ENCODE measurements at regions not wholly inside any gene's neighbourhood (a gene's known extent, or its start where the extent isn't known, plus 50 kb on each side); places are given as distances from the start of the nearest gene placed in this dataset.

DNA sequence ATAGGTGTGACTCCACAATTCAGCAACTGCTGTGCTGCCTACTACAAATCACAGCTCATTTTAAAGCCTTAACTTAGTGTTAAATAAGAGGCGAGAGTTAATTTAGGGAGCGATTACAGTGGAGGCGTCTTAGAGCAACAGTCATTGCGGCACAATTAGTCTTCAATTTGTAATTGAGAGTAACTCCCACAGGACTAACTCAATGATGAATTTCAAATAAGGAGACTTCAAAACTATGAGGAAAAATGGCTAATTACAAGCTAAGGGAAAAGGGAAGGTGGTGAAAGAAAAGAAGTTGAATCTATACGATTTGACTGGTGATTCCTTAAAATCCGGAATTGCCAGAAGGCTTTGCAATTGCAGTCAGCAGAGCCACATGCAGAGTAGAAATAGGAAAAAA, 63.7 kb upstream of the FOXB1 start:
- CTCF ChIA-PET = interaction anchor here (2.1 kb wide), 1 partner anchor 23 kb away, joined by 7 read pairs; no protein-coding TSS in a partner anchor
- Mint-ChIP-seq H3K36me3 (no peaks in the 10 kb centered on the region), H3K4me1 (peaks cover 31% of the 10 kb centered on the region), H3K4me3 (no peak overlapping the region), H3K27ac (no peak overlapping the region), H3K27me3 (ENCODE audit: low read depth) (no peaks in the 10 kb centered on the region; the same call in 1 of the 2 replicates), H3K9me3 (no peaks in the 10 kb centered on the region)
- no peak for ATAC-seq
- no peak for DNase-seq (ENCODE audit: low spot score)
- POLR2A ChIA-PET = no interaction called here
- TF ChIP-seq GRHL2 (CRISPR knock-in tag; IDR thresholded peaks at IDR 0.05; ENCODE audit: insufficient replicate concordance, severe bottlenecking) (no peak), RELA (CRISPR knock-in tag; IDR thresholded peaks at IDR 0.05; ENCODE audit: borderline replicate concordance) (no peak), ZNF317 (CRISPR knock-in tag; IDR thresholded peaks at IDR 0.05; ENCODE audit: borderline replicate concordance, low read depth) (no peak), SOX15 (CRISPR knock-in tag; IDR thresholded peaks at IDR 0.05) (no peak)
- TF ChIP-seq, protein P1, sequence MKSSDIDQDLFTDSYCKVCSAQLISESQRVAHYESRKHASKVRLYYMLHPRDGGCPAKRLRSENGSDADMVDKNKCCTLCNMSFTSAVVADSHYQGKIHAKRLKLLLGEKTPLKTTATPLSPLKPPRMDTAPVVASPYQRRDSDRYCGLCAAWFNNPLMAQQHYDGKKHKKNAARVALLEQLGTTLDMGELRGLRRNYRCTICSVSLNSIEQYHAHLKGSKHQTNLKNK (CRISPR knock-in tag; IDR thresholded peaks at IDR 0.05) = no peak

DNA sequence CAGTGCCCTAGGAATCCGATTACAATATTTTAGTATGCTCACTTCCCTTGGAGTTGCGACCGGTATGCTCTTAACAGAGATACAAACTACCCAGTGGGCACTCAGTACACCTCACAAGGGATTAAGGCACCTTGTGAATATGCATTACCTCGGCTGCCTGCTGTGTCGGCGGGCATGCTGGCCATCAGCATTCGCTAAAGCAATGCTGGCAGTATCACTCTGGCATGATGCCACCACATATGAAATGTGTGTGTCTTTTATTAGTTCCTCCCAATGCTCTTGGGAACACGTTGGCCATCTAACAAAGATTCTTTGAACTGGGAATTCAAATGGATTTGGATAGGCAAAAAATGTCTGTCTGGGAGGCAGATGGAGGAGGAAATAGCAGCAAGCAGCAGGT, 67.4 kb upstream of the FOXB1 start:
- TF ChIP-seq ESRRA (CRISPR knock-in tag; IDR thresholded peaks at IDR 0.05; ENCODE audit: borderline replicate concordance) = no peak
- TF ChIP-seq, protein P2, sequence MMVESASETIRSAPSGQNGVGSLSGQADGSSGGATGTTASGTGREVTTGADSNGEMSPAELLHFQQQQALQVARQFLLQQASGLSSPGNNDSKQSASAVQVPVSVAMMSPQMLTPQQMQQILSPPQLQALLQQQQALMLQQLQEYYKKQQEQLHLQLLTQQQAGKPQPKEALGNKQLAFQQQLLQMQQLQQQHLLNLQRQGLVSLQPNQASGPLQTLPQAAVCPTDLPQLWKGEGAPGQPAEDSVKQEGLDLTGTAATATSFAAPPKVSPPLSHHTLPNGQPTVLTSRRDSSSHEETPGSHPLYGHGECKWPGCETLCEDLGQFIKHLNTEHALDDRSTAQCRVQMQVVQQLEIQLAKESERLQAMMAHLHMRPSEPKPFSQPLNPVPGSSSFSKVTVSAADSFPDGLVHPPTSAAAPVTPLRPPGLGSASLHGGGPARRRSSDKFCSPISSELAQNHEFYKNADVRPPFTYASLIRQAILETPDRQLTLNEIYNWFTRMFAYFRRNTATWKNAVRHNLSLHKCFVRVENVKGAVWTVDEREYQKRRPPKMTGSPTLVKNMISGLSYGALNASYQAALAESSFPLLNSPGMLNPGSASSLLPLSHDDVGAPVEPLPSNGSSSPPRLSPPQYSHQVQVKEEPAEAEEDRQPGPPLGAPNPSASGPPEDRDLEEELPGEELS (CRISPR knock-in tag; IDR thresholded peaks at IDR 0.05) = no peak
- TF ChIP-seq, protein P3, sequence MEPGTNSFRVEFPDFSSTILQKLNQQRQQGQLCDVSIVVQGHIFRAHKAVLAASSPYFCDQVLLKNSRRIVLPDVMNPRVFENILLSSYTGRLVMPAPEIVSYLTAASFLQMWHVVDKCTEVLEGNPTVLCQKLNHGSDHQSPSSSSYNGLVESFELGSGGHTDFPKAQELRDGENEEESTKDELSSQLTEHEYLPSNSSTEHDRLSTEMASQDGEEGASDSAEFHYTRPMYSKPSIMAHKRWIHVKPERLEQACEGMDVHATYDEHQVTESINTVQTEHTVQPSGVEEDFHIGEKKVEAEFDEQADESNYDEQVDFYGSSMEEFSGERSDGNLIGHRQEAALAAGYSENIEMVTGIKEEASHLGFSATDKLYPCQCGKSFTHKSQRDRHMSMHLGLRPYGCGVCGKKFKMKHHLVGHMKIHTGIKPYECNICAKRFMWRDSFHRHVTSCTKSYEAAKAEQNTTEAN (CRISPR knock-in tag; IDR thresholded peaks at IDR 0.05) = no peak
- no peak for TF ChIP-seq ZNF232 (CRISPR knock-in tag; IDR thresholded peaks at IDR 0.05)
- H3K27me3 Mint-ChIP-seq (ENCODE audit: low read depth) = no peaks in the 10 kb centered on the region; the same call in 1 of the 2 replicates
- H3K4me3 Mint-ChIP-seq = no peak overlapping the region
- DNase-seq (ENCODE audit: low spot score) = no peak
- ATAC-seq = peak; percentile 38; the same call in 1 of the 2 replicates
- peaks cover 50% of the 10 kb centered on the region for H3K4me1 Mint-ChIP-seq
- CTCF ChIA-PET = interaction anchor here (1.8 kb wide), 1 partner anchor 19 kb away, joined by 4 read pairs; no protein-coding TSS in a partner anchor
- no peak overlapping the region for H3K27ac Mint-ChIP-seq
- POLR2A ChIA-PET = no interaction called here
- H3K36me3 Mint-ChIP-seq = no peaks in the 10 kb centered on the region
- no peaks in the 10 kb centered on the region for H3K9me3 Mint-ChIP-seq

DNA sequence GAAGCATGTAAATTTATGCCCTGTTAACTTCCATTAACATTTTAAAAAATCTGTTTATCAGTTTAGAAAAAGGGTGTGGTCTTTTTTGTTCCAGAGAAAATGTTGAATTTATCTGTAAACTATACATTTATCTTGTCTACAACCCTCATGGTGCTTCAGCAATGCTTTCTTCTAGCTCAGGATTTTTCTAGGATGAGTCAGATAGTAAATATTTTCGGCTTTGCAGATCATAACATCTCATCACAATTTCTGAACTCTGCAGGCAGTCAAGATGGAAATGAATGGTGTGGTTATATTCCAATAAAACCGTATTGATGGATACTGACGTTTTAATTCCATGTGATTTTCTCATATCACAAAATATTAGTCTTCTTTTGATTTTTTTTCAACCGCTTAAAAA, 70.5 kb upstream of the FOXB1 start:
- ChIA-PET POLR2A (interaction anchor here (0.6 kb wide), 1 partner anchor 233 kb away, joined by 4 read pairs; no protein-coding TSS in a partner anchor), CTCF (interaction anchor here (0.9 to 1.4 kb wide), 3 partner anchors 16 to 393 kb away, joined by 3 to 4 read pairs (median 3); no protein-coding TSS in a partner anchor)
- Mint-ChIP-seq H3K36me3 (no peaks in the 10 kb centered on the region), H3K4me3 (no peak overlapping the region), H3K4me1 (peaks cover 51% of the 10 kb centered on the region), H3K27me3 (ENCODE audit: low read depth) (no peaks in the 10 kb centered on the region; the same call in 1 of the 2 replicates), H3K9me3 (no peaks in the 10 kb centered on the region), H3K27ac (no peak overlapping the region)
- no peak for DNase-seq (ENCODE audit: low spot score)
- no peak for ATAC-seq
- TF ChIP-seq, protein P4, sequence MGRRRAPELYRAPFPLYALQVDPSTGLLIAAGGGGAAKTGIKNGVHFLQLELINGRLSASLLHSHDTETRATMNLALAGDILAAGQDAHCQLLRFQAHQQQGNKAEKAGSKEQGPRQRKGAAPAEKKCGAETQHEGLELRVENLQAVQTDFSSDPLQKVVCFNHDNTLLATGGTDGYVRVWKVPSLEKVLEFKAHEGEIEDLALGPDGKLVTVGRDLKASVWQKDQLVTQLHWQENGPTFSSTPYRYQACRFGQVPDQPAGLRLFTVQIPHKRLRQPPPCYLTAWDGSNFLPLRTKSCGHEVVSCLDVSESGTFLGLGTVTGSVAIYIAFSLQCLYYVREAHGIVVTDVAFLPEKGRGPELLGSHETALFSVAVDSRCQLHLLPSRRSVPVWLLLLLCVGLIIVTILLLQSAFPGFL (CRISPR knock-in tag; IDR thresholded peaks at IDR 0.05; ENCODE audit: borderline replicate concordance) = no peak
- no peak for TF ChIP-seq ATF1 (CRISPR knock-in tag; IDR thresholded peaks at IDR 0.05)
- TF ChIP-seq ZNF396 (CRISPR knock-in tag; IDR thresholded peaks at IDR 0.05; ENCODE audit: borderline replicate concordance) = no peak
- TF ChIP-seq, protein P5, sequence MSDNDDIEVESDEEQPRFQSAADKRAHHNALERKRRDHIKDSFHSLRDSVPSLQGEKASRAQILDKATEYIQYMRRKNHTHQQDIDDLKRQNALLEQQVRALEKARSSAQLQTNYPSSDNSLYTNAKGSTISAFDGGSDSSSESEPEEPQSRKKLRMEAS (CRISPR knock-in tag; IDR thresholded peaks at IDR 0.05) = no peak
- TF ChIP-seq, protein P6, sequence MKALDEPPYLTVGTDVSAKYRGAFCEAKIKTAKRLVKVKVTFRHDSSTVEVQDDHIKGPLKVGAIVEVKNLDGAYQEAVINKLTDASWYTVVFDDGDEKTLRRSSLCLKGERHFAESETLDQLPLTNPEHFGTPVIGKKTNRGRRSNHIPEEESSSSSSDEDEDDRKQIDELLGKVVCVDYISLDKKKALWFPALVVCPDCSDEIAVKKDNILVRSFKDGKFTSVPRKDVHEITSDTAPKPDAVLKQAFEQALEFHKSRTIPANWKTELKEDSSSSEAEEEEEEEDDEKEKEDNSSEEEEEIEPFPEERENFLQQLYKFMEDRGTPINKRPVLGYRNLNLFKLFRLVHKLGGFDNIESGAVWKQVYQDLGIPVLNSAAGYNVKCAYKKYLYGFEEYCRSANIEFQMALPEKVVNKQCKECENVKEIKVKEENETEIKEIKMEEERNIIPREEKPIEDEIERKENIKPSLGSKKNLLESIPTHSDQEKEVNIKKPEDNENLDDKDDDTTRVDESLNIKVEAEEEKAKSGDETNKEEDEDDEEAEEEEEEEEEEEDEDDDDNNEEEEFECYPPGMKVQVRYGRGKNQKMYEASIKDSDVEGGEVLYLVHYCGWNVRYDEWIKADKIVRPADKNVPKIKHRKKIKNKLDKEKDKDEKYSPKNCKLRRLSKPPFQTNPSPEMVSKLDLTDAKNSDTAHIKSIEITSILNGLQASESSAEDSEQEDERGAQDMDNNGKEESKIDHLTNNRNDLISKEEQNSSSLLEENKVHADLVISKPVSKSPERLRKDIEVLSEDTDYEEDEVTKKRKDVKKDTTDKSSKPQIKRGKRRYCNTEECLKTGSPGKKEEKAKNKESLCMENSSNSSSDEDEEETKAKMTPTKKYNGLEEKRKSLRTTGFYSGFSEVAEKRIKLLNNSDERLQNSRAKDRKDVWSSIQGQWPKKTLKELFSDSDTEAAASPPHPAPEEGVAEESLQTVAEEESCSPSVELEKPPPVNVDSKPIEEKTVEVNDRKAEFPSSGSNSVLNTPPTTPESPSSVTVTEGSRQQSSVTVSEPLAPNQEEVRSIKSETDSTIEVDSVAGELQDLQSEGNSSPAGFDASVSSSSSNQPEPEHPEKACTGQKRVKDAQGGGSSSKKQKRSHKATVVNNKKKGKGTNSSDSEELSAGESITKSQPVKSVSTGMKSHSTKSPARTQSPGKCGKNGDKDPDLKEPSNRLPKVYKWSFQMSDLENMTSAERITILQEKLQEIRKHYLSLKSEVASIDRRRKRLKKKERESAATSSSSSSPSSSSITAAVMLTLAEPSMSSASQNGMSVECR (CRISPR knock-in tag; IDR thresholded peaks at IDR 0.05; ENCODE audit: borderline replicate concordance) = no peak
- no peak for TF ChIP-seq SMAD4 (CRISPR knock-in tag; IDR thresholded peaks at IDR 0.05)
- no peak for TF ChIP-seq GRHL2 (CRISPR knock-in tag; IDR thresholded peaks at IDR 0.05; ENCODE audit: insufficient replicate concordance, severe bottlenecking)
- no peak for TF ChIP-seq ZNF138 (CRISPR knock-in tag; conservative IDR thresholded peaks at IDR 0.05)
- TF ChIP-seq, protein P7, sequence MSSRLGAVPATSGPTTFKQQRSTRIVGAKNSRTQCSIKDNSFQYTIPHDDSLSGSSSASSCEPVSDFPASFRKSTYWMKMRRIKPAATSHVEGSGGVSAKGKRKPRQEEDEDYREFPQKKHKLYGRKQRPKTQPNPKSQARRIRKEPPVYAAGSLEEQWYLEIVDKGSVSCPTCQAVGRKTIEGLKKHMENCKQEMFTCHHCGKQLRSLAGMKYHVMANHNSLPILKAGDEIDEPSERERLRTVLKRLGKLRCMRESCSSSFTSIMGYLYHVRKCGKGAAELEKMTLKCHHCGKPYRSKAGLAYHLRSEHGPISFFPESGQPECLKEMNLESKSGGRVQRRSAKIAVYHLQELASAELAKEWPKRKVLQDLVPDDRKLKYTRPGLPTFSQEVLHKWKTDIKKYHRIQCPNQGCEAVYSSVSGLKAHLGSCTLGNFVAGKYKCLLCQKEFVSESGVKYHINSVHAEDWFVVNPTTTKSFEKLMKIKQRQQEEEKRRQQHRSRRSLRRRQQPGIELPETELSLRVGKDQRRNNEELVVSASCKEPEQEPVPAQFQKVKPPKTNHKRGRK (CRISPR knock-in tag; IDR thresholded peaks at IDR 0.05; ENCODE audit: borderline replicate concordance) = no peak
- no peak for TF ChIP-seq ZBTB21 (CRISPR knock-in tag; IDR thresholded peaks at IDR 0.05; ENCODE audit: borderline replicate concordance)
- no peak for TF ChIP-seq SOX15 (CRISPR knock-in tag; IDR thresholded peaks at IDR 0.05)
- TF ChIP-seq ZNF423 (CRISPR knock-in tag; IDR thresholded peaks at IDR 0.05) = no peak
- TF ChIP-seq EMX1 (CRISPR knock-in tag; IDR thresholded peaks at IDR 0.05) = no peak

All from WTC11 (cell line).